Hepatocyte (in vitro differentiated cells): ENCODE measurements at regions not wholly inside any gene's neighbourhood (a gene's known extent, or its start where the extent isn't known, plus 50 kb on each side); places are given as distances from the start of the nearest gene placed in this dataset.

Experiments used
- EZH2 ChIP-seq: fragments of 200-600 bp; sonication (generic); IDR thresholded peaks from 2 replicates; pipeline ENCODE4 v1.6.1; 2016; ENCODE audit warnings: antibody characterized with exemption, mild to moderate bottlenecking, borderline replicate concordance
- TF ChIP-seq, protein P1 (sequence below): fragments of 200-600 bp; sonication (generic); IDR thresholded peaks from 2 replicates; pipeline ENCODE4 v1.5.1; 2016; ENCODE audit warnings: antibody characterized with exemption, mild to moderate bottlenecking; ENCODE audit not compliant: poor library complexity

- TF ChIP-seq, protein P1, sequence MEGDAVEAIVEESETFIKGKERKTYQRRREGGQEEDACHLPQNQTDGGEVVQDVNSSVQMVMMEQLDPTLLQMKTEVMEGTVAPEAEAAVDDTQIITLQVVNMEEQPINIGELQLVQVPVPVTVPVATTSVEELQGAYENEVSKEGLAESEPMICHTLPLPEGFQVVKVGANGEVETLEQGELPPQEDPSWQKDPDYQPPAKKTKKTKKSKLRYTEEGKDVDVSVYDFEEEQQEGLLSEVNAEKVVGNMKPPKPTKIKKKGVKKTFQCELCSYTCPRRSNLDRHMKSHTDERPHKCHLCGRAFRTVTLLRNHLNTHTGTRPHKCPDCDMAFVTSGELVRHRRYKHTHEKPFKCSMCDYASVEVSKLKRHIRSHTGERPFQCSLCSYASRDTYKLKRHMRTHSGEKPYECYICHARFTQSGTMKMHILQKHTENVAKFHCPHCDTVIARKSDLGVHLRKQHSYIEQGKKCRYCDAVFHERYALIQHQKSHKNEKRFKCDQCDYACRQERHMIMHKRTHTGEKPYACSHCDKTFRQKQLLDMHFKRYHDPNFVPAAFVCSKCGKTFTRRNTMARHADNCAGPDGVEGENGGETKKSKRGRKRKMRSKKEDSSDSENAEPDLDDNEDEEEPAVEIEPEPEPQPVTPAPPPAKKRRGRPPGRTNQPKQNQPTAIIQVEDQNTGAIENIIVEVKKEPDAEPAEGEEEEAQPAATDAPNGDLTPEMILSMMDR: no peak
- no peak for TF ChIP-seq EZH2
These were observed 359.6 kb upstream of the PTBP2 start for GRCh38 chr1:96361961-96362360.
